ENCODE measurements at regions not wholly inside any gene's neighbourhood (a gene's known extent, or its start where the extent isn't known, plus 50 kb on each side); places are given as distances from the start of the nearest gene placed in this dataset.

GRCh38 chr12:125610971-125611370 lies 545.7 kb downstream of the AACS start:
- no peaks in the 10 kb centered on the region for H3K79me2 ChIP-seq (ENCODE audit: control insufficient read depth in 1 of 2, insufficient read depth in 2 of 2, low read length in 2 of 2)
- H3K18ac ChIP-seq (ENCODE audit: extremely low read depth, low read length): no peak overlapping the region
- no peaks in the 10 kb centered on the region for H3K4me1 ChIP-seq (replicated peaks in 1 of 4; ENCODE audit: control insufficient read depth in 3 of 4, insufficient read depth in 4 of 4, low read length in 3 of 4)
- 0 out of 4 replicates have a peak, but pooled peaks cover 0 to 2% of the 10 kb centered on the region in 2 experiments for H3K9me3 ChIP-seq (ENCODE audit: insufficient read depth in 2 of 2, low read depth in 1 of 2, low read length in 1 of 2)
- H3K23ac ChIP-seq (ENCODE audit: insufficient read length): no peak overlapping the region
- no peaks in the 10 kb centered on the region for H3K27me3 ChIP-seq (replicated peaks in 1 of 4; ENCODE audit: control insufficient read depth in 3 of 4, extremely low read depth in 1 of 4, insufficient read depth in 3 of 4, low read length in 3 of 4)
- no peaks in the 10 kb centered on the region for H4K20me1 ChIP-seq (replicated peaks in 1 of 2; ENCODE audit: control insufficient read depth in 1 of 2, insufficient read depth in 2 of 2, low read length in 2 of 2)
- H3K23me2 ChIP-seq (ENCODE audit: low read depth, low read length): no peaks in the 10 kb centered on the region
- H3K56ac ChIP-seq (replicated peaks; ENCODE audit: insufficient read length, low read depth, low read length): no peak overlapping the region
- H4K8ac ChIP-seq (ENCODE audit: extremely low read depth, insufficient read depth, low read length): no peak overlapping the region
- no peak overlapping the region for H2BK15ac ChIP-seq (ENCODE audit: low read length)
- ChIA-PET POLR2A (ENCODE audit: partially characterized antibody) (no interaction called here), CTCF (ENCODE audit: partially characterized antibody) (interaction anchor here (1.0 kb wide), 1 partner anchor 62 kb away, joined by 3 read pairs; no protein-coding TSS in a partner anchor)
- H2AK5ac ChIP-seq (ENCODE audit: low read depth, low read length): no peak overlapping the region
- H3K36me3 ChIP-seq (ENCODE audit: control insufficient read depth in 2 of 4, insufficient read depth in 4 of 4, low read length in 3 of 4): no peaks in the 10 kb centered on the region
- no peak overlapping the region for H3K4me2 ChIP-seq (ENCODE audit: insufficient read depth in 1 of 2, low read depth in 2 of 2, low read length in 2 of 2)
- 83% methylated on average over 2 of the region's 2 CpGs; no CpG with 5 or more reads in 1 of the 2 experiments for WGBS, 2 experiments (ENCODE audit: extremely low coverage in 1 of 2, insufficient coverage in 1 of 2, insufficient read length in 1 of 2, insufficient replicate concordance in 2 of 2, low coverage in 1 of 2, low lambda C conversion rate in 2 of 2, missing lambda C conversion rate in 1 of 2)
- TF ChIP-seq CEBPB (IDR thresholded peaks at IDR 0.05; ENCODE audit: low read depth, low read length) (peak; percentile 90), NANOG (IDR thresholded peaks at IDR 0.05; ENCODE audit: insufficient read depth, low read depth, low read length, poor library complexity, severe bottlenecking) (no peak)
- H3K9ac ChIP-seq (replicated peaks in 1 of 4; ENCODE audit: extremely low read depth in 1 of 4, low read depth in 3 of 4, low read length in 3 of 4): no peak overlapping the region
- no peak overlapping the region for H3K14ac ChIP-seq (ENCODE audit: insufficient read length)
- H3K27ac ChIP-seq (ENCODE audit: low read depth, low read length): no peak overlapping the region
- no peak overlapping the region for H3K4me3 ChIP-seq (ENCODE audit: extremely low read depth in 1 of 4, insufficient read depth in 2 of 4, low read depth in 3 of 4, low read length in 4 of 4)
- FAIRE-seq (no peak), DNase-seq (ENCODE audit: low read depth in 1 of 2, low spot score in 2 of 2) (no peak)
- H3K79me1 ChIP-seq (ENCODE audit: low read depth, low read length): no peaks in the 10 kb centered on the region
- no peak overlapping the region for H2BK120ac ChIP-seq (replicated peaks; ENCODE audit: low read depth, low read length)
- H2BK12ac ChIP-seq (ENCODE audit: low read depth, low read length): no peak overlapping the region
- no peak overlapping the region for H4K5ac ChIP-seq (ENCODE audit: insufficient read length, low read depth, low read length)
- H4K91ac ChIP-seq (replicated peaks; ENCODE audit: insufficient read length, low read length): no peak overlapping the region
- H2BK20ac ChIP-seq (ENCODE audit: low read length): no peak overlapping the region
- H2BK5ac ChIP-seq (ENCODE audit: low read depth, low read length): no peak overlapping the region
- H3K4ac ChIP-seq (replicated peaks; ENCODE audit: insufficient read length, low read depth, low read length): no peak overlapping the region
- no peak overlapping the region for H2AFZ ChIP-seq (ENCODE audit: low read length)
